Large intestine (tissue), 3 donors: ENCODE measurements at regions not wholly inside any gene's neighbourhood (a gene's known extent, or its start where the extent isn't known, plus 50 kb on each side); places are given as distances from the start of the nearest gene placed in this dataset.
A peak's percentile ranks its signal among the peaks of the same experiment; 100 is the strongest.

ENCODE experiments used
- DNase-seq, 2 donors: peaks; one replicate each; pipeline versions ENCODE4 v3.0.0 to v3.0.0-alpha.2; 2013
- H3K27ac ChIP-seq: one replicate; pipeline ENCODE4 v1.5.1; 2013; ENCODE audit warnings: low read length
- H3K27me3 ChIP-seq: 2 replicates; pipeline ENCODE4 v1.6.1; 2013; ENCODE audit warnings: low read length; ENCODE audit not compliant: control insufficient read depth, insufficient read depth
- H3K36me3 ChIP-seq: 2 replicates; pipeline ENCODE4 v1.6.1; 2013; ENCODE audit warnings: low read length; ENCODE audit not compliant: control insufficient read depth, insufficient read depth
- H3K4me1 ChIP-seq: one replicate; pipeline ENCODE4 v1.6.1; 2013; ENCODE audit warnings: low read length; ENCODE audit not compliant: control insufficient read depth, insufficient read depth
- H3K4me3 ChIP-seq: one replicate; pipeline ENCODE4 v1.5.1; 2013; ENCODE audit warnings: low read length
- H3K9me3 ChIP-seq: one replicate; pipeline ENCODE4 v1.6.1; 2013; ENCODE audit warnings: mild to moderate bottlenecking, low read depth, low read length, moderate library complexity; ENCODE audit not compliant: control insufficient read depth
- WGBS: methylation state at CpG from one replicate; pipeline ENCODE4 v1.1.5; 2013; ENCODE audit warnings: low lambda C conversion rate; ENCODE audit not compliant: insufficient coverage; 5-methylcytosine and 5-hydroxymethylcytosine counted together

- H3K4me3 ChIP-seq, result no peak overlapping the region
- H3K27ac ChIP-seq, result no peak overlapping the region
- H3K36me3 ChIP-seq, result no peaks in the 10 kb centered on the region
- 94% methylated on average over 5 of the region's 6 CpGs for WGBS
- peaks cover 5% of the 10 kb centered on the region for H3K9me3 ChIP-seq
- no peaks in the 10 kb centered on the region for H3K4me1 ChIP-seq
- no peak for DNase-seq
- no peaks in the 10 kb centered on the region for H3K27me3 ChIP-seq
Measured at GRCh38 chr14:54202288-54202687, 194.5 kb upstream of the CDKN3 start.

- H3K27ac ChIP-seq, result no peak overlapping the region
- DNase-seq, result peak in 1 of 2 donors; percentile 27
- H3K27me3 ChIP-seq, result no peaks in the 10 kb centered on the region
- H3K36me3 ChIP-seq, result no peaks in the 10 kb centered on the region
- peaks cover 3% of the 10 kb centered on the region for H3K4me1 ChIP-seq
- H3K9me3 ChIP-seq, result peaks cover 5% of the 10 kb centered on the region
- no peak overlapping the region for H3K4me3 ChIP-seq
- no CpG with 5 or more reads among the region's 1 CpG for WGBS
Measured at GRCh38 chr14:54206516-54206915, 190.3 kb upstream of the CDKN3 start.

GRCh38 chr14:54207075-54207474 lies 189.7 kb upstream of the CDKN3 start:
- Histone ChIP-seq H3K4me3 (no peak overlapping the region), H3K27me3 (no peaks in the 10 kb centered on the region), H3K27ac (no peak overlapping the region), H3K9me3 (peaks cover 5% of the 10 kb centered on the region), H3K4me1 (peaks cover 3% of the 10 kb centered on the region), H3K36me3 (no peaks in the 10 kb centered on the region)
- 100% methylated on average over 1 of the region's 2 CpGs for WGBS
- no peak for DNase-seq

- Histone ChIP-seq H3K27me3 (no peaks in the 10 kb centered on the region), H3K9me3 (no peaks in the 10 kb centered on the region), H3K36me3 (no peaks in the 10 kb centered on the region), H3K4me1 (peaks cover 3% of the 10 kb centered on the region), H3K27ac (no peak overlapping the region), H3K4me3 (no peak overlapping the region)
- DNase-seq, result no peak
- WGBS, result 67% methylated on average over 2 of the region's 6 CpGs
Measured at GRCh38 chr14:54207476-54208462, 189.0 kb upstream of the CDKN3 start.

- H3K27ac ChIP-seq, result no peak overlapping the region
- no peak overlapping the region for H3K4me3 ChIP-seq
- no peak for DNase-seq
- peaks cover 3% of the 10 kb centered on the region for H3K4me1 ChIP-seq
- H3K36me3 ChIP-seq, result no peaks in the 10 kb centered on the region
- H3K9me3 ChIP-seq, result no peaks in the 10 kb centered on the region
- WGBS, result no CpG with 5 or more reads among the region's 2 CpGs
- no peaks in the 10 kb centered on the region for H3K27me3 ChIP-seq
Measured at GRCh38 chr14:54208751-54209150, 188.1 kb upstream of the CDKN3 start.

- no peak for DNase-seq
- Histone ChIP-seq H3K4me3 (no peak overlapping the region), H3K27ac (no peak overlapping the region), H3K27me3 (no peaks in the 10 kb centered on the region), H3K4me1 (peaks cover 3% of the 10 kb centered on the region), H3K36me3 (no peaks in the 10 kb centered on the region), H3K9me3 (no peaks in the 10 kb centered on the region)
- 90% methylated on average over 2 of the region's 4 CpGs for WGBS
Measured at GRCh38 chr14:54209511-54210250, 187.1 kb upstream of the CDKN3 start.

- Histone ChIP-seq H3K9me3 (no peaks in the 10 kb centered on the region), H3K36me3 (no peaks in the 10 kb centered on the region), H3K27ac (no peak overlapping the region), H3K27me3 (no peaks in the 10 kb centered on the region), H3K4me1 (peaks cover 3% of the 10 kb centered on the region), H3K4me3 (no peak overlapping the region)
- DNase-seq, result no peak
- WGBS, result 100% methylated on average over 2 of the region's 5 CpGs
Measured at GRCh38 chr14:54211551-54212308, 185.1 kb upstream of the CDKN3 start.

GRCh38 chr14:54213536-54213935 lies 183.3 kb upstream of the CDKN3 start:
- Histone ChIP-seq H3K4me3 (no peak overlapping the region), H3K36me3 (no peaks in the 10 kb centered on the region), H3K27me3 (no peaks in the 10 kb centered on the region), H3K4me1 (peaks cover 2% of the 10 kb centered on the region), H3K27ac (no peak overlapping the region), H3K9me3 (no peaks in the 10 kb centered on the region)
- DNase-seq, result no peak
- WGBS, result no CpG with 5 or more reads among the region's 1 CpG

GRCh38 chr14:54216827-54217226 lies 180.0 kb upstream of the CDKN3 start:
- H3K4me3 ChIP-seq, result no peak overlapping the region
- peaks cover 6% of the 10 kb centered on the region for H3K4me1 ChIP-seq
- H3K9me3 ChIP-seq, result no peaks in the 10 kb centered on the region
- no peaks in the 10 kb centered on the region for H3K36me3 ChIP-seq
- no peak overlapping the region for H3K27ac ChIP-seq
- WGBS, result 100% methylated on average over 2 of the region's 3 CpGs
- DNase-seq, result no peak
- H3K27me3 ChIP-seq, result peaks cover 7% of the 10 kb centered on the region
